HG03558 (cell line): ENCODE measurements at regions not wholly inside any gene's neighbourhood (a gene's known extent, or its start where the extent isn't known, plus 50 kb on each side); places are given as distances from the start of the nearest gene placed in this dataset.

Experiments
- ATAC-seq: cut with Tn5 transposase; IDR thresholded peaks from one replicate; pipeline ENCODE4 v1.9.1; 2021; ENCODE audit warnings: moderate number of reproducible peaks; ENCODE audit not compliant: unreplicated experiment; ENCODE audit errors: extremely low read depth

GRCh38 chr4:107122736-107123135 is 86.6 kb upstream of the DKK2 start:
- ATAC-seq = no peak

DNA sequence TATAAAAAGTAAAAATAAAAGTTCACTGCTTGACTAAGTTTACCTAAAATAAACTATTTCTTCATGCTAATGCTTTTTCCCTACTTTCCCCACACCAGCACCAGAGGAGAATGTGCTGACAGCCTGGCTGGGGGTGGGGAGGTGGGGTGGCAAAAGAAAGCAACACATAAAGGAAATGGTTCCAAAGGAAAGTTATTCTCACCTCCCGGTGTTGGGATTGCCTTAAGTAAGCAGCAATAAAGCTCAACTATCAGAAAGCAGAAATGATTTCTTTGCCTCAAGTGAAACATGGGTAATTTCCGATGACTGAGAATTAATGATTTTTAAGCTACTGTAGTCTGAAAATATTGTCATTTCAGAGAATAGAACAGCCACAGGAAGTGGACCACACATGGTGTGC is 84.5 kb upstream of the DKK2 start:
- no peak for ATAC-seq

DNA sequence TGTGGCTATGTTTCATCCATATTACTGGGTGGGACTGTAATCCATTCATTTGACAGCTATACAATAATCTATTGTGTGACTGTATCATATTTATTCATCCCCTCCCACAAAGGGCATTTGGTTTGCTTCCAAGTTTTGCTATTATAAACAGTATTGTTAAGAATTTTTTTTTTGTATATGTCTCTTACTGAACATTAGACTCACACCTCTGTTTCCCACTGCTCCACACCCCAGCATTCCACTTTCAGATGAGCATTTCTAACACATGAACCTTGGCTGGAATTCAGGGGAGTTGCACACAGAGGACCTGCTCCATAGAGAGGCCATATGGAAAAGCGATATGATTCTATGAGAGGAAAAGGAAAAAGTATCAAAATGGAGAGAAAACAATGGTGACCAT is 81.6 kb upstream of the DKK2 start:
- ATAC-seq = no peak

DNA sequence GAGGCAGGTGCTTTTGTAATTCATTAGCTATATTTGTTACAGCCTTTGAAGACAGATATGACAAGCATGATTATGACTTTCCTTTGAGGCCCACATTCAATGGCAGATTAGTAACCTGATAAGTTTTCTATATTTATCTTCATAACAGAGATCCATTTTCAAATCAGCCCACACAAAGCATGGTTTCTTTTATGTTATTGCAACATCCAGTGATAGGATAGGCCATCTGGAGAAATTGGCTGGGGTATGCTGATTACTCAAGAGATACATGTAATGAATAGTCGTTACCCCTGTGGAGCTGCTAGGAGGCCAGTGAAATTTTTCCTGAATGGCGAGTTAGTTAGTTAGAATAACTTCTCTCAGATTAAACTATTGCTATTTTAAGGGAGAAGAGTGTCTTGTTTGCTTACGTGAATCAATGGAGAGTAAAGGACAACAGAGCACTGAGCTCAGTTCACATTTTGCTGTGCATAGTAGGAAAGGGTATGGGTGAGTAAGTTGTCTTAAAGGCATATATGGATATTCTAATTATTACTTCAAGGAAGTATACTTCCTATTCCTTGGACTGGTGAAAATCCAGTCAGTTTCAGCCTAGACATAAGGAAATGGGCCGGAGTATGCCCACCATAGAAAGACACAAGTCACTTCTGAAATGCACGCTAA is 79.2 kb upstream of the DKK2 start:
- ATAC-seq = no peak

DNA sequence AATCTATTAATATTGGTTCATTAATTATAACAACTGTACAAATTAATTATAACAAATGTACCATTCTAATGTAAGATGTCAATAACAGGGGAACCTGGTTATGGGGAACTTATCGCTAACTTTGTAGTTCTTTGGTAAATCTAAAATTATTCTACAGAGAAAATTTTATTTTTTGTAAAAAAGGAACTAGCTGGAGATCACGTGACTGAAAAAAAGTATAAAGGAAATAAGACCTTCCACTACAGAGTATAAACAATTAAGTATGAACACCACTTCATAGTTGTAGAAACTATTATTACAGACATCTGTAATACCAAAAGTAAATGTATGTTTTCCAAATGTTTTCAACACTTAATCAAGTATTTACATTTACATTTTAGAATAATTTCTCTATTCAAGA is 77.9 kb upstream of the DKK2 start:
- ATAC-seq = no peak

DNA sequence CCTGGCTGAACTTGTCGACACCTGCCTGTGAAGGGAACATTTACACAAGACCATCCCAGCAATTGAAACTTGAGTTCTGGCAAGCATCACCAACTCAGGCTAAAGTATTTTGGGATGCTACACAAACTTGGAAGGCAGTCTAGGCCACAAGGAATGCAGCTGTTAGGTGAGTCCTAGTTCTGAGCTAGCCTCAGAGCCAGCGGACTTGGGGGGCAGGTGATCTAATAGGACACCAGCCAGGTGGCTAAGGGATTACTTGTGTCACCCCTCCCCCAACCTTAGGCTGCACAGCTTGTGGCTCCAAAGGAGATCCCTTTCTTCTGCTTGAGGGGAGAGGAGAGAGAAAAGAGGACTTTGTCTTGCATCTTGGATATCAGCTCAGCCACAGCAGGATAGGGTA is 62.3 kb upstream of the DKK2 start:
- ATAC-seq = no peak

DNA sequence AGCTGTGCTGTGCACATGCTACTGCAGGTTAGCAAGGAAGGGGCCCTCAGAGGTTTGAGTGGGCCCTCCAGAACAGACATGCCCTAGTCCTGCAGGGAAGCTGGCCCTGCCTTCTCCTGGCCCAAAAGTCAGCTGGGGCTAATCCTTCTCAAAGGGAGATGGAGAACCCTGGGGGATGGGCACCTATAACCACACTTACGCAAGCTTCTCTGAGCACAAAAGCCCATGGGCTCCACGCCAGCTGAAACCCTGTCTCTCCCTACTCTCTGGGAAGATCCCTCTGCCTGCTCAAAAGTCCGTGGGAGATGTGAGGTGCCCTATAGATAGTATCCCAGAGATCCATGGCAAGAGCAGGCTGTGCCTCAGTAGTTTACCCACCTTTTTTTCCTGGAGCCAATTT is 58.9 kb upstream of the DKK2 start:
- ATAC-seq = no peak

- peak; percentile 63 for ATAC-seq
These were observed 58.2 kb upstream of the DKK2 start for GRCh38 chr4:107094332-107094731.
